ENCODE measurements at regions not wholly inside any gene's neighbourhood (a gene's known extent, or its start where the extent isn't known, plus 50 kb on each side); places are given as distances from the start of the nearest gene placed in this dataset.

DNA sequence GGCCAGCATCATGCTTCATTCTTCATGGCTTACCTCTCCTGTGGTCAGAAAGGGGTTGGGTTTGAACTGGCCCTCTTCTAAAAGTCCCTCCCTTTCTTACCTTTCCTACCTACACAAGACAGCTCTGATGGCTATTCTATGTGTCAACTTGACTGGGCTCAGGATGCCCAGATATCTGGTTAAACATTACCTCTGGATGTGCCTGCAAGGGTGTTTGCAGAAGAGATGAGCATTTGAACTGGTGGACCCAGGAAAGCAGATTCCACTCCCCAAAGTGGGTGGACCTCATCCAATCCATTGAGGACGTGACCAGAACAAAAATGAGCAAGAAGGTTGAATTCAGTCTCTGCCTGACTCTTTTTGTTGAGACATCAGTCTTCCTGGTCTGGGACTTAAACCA, 79.0 kb upstream of the TCF7L2 start:
- TF ChIP-seq, protein P1, sequence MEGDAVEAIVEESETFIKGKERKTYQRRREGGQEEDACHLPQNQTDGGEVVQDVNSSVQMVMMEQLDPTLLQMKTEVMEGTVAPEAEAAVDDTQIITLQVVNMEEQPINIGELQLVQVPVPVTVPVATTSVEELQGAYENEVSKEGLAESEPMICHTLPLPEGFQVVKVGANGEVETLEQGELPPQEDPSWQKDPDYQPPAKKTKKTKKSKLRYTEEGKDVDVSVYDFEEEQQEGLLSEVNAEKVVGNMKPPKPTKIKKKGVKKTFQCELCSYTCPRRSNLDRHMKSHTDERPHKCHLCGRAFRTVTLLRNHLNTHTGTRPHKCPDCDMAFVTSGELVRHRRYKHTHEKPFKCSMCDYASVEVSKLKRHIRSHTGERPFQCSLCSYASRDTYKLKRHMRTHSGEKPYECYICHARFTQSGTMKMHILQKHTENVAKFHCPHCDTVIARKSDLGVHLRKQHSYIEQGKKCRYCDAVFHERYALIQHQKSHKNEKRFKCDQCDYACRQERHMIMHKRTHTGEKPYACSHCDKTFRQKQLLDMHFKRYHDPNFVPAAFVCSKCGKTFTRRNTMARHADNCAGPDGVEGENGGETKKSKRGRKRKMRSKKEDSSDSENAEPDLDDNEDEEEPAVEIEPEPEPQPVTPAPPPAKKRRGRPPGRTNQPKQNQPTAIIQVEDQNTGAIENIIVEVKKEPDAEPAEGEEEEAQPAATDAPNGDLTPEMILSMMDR (conservative IDR thresholded peaks at IDR 0.05): no peak

DNA sequence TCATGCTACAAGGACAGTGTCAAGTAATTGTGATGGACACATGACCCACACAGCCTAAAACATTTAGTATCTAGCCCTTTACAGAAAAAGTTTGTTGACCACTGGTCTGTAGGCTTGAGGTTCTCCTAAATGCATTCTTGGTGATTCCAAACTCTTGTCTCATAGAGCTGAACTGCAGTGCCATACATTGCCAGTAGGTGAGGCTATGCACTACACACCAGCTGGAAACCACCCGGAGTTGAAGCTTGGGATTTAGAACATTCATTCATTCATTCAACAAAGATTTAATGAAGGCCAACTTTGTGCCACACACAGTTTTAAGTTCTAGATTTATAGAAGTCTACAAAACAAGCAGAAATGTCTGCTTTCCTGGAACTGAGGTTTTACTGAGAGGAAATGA, 77.3 kb upstream of the TCF7L2 start:
- no peak overlapping the region for H3K27ac ChIP-seq
- TF ChIP-seq, protein P1 (conservative IDR thresholded peaks at IDR 0.05): peak; percentile 19; the same call in 1 of the 2 replicates

More for the DNA sequence above, 79.0 kb upstream of the TCF7L2 start:
- H3K27ac ChIP-seq: no peak overlapping the region

DNA sequence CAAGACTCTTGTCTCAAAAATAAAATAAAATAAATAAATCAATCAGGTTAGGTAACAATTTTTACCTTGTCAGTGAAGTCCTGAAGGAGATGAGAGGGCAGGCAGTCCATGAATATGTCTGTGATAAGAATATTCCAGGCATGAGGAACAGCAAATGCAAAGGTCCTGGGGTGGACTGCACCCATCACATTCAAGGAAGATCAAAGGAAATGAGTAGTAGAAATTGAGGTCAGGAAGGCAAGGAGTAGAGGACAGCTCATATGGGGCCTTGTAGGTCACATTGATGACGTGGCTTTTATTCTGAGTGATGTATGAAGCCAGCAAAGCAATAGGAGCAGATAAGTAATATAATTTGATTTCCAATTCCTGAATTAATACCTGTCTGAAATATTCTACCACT, 76.5 kb upstream of the TCF7L2 start:
- no peak overlapping the region for H3K27ac ChIP-seq
- TF ChIP-seq, protein P1 (conservative IDR thresholded peaks at IDR 0.05): no peak

DNA sequence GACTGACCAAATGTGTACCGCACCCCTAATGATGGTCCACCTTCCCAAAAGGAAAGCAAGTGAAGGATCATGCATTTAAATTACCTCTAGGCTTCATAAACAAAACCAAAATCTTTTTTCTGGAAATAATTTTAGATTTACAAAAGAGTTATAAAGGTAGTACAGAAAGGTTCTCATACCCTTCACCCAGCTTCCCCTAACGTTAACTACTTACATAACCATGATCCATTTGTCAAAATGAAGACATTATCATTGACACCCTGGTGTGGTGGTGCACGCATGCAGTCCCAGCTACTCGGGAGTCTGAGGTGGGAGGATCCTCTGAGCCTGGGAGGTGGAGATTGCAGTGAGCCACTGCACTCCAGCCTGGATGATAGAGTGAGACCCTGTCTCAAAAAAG, 75.1 kb upstream of the TCF7L2 start:
- H3K27ac ChIP-seq: no peak overlapping the region
- TF ChIP-seq, protein P1 (conservative IDR thresholded peaks at IDR 0.05): no peak

DNA sequence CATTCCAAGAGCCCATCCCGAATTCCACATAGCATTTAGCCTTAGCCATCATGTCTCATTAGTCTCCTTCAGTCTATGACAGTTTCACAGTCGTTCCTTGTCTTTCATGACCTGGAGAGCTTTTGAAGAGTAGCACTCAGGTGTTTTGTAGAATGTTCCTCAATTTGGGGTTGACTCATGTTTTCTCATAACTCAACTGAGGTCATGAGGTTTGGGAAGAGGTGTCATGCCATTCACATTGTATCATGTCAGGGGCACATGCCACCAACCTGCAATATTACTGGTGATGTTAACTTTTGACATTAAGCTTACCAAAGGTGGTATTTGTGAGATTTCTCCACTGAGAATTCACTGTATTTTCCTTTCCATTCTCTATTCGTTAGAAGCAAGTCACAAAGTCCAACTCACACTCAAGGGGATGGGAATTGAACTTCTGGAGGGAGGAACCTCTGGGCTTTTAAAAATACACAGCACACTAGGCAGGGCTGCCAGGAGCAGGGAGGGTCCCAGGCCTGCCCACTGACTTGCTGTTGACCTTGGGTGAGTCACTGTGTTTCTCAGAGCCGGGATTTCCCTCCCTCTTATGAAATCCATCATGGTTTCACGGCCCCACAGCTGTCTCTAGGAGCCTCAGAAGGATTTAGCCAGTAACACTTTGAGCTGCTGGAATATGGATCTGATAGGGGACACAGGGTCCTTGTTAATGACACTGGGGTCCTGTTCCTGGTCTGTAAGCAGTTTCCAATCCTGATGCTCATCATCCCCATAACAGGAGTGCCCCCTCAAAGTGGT, 74.4 kb upstream of the TCF7L2 start:
- TF ChIP-seq, protein P1 (conservative IDR thresholded peaks at IDR 0.05): no peak

DNA sequence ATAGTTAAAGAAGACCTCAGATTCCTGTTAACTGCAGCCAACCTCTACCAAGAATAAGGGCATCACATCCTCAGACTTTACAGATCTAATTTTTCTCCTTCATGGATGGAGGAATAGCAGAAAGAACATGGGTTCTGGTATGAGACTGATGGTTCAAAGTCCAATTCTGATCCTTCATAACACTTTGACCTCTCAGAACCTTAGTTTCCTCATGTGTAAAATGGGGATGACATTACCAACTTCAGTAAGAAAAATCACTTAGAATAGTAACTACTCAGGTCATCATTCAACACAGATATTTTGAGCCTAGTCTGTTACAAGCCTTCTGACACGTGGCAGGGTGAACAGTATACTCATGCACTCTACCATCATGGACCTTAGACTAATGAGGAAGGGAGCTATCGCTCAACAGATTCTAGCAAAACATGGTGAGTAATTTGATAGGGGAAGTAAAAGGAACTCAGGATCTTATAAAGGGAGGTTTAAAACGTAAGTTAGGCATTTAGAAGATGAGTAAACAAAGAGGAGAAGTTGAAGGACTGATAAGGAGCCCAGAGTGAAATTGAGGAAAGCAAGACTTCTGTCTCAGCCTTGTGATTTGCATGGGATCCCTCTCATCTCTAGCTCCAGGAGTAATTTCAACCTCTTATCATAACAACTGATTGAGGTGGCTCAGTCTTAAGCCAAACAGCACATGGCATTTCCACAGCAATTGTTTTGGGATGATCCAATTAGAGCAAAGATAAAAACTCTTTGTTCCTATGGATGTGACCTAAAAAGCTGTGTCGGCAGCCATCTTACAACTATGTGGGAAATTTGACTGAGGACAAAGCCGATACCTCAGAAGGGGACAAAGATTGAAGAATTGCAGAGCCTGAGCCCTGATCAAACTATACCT, 69.2 kb upstream of the TCF7L2 start:
- H3K27ac ChIP-seq: no peak overlapping the region
- TF ChIP-seq, protein P1 (conservative IDR thresholded peaks at IDR 0.05): no peak

More for the DNA sequence above, 74.4 kb upstream of the TCF7L2 start:
- no peak overlapping the region for H3K27ac ChIP-seq
